PC-9 (cell line): ENCODE measurements at regions not wholly inside any gene's neighbourhood (a gene's known extent, or its start where the extent isn't known, plus 50 kb on each side); places are given as distances from the start of the nearest gene placed in this dataset.

Source experiments
- BruUV-seq: library from RNA; stranded (reverse); fragments of 400-500 nt; replicated peaks from 2 replicates; lab custom pipeline; 2021; lab: Mats Ljungman, UMichigan
- CTCF ChIA-PET: fragments of 300-600 bp; sonication (Branson Sonifier 250); formaldehyde crosslinking; loops from one replicate; lab custom pipeline; 2022; ENCODE audit warnings: antibody characterized with exemption; lab: Charles Lee
- POLR2A ChIA-PET: fragments of 300-600 bp; sonication (Branson Sonifier 250); formaldehyde crosslinking; loops from one replicate; lab custom pipeline; 2022; ENCODE audit warnings: antibody characterized with exemption; ENCODE audit not compliant: unreplicated experiment; lab: Charles Lee
- DNase-seq, 2 experiments: peaks; one replicate each; pipeline versions ENCODE4 v3.0.0 to v3.0.0-alpha.2; 2015 to 2022; ENCODE audit warnings: mixed read lengths in 1 of 2
- H2AFZ ChIP-seq: fragments of 200-600 bp; sonication (generic); 2 replicates; pipeline ENCODE4 v1.8.1; 2017; ENCODE audit warnings: antibody characterized with exemption
- H3F3A ChIP-seq: fragments of 200-600 bp; sonication (generic); 2 replicates; pipeline ENCODE4 v1.8.1; 2017; ENCODE audit warnings: antibody characterized with exemption, mild to moderate bottlenecking, low read depth; ENCODE audit not compliant: insufficient read depth
- H3K27ac ChIP-seq: fragments of 200-600 bp; sonication (generic); 2 replicates; pipeline ENCODE4 v1.6.1; 2016; ENCODE audit warnings: mixed run types
- H3K27me3 ChIP-seq: fragments of 200-600 bp; sonication (generic); 2 replicates; pipeline ENCODE4 v1.6.1; 2016; ENCODE audit warnings: low read depth, mixed run types; ENCODE audit not compliant: insufficient read depth
- H3K36me3 ChIP-seq: fragments of 200-600 bp; sonication (generic); 2 replicates; pipeline ENCODE4 v1.6.1; 2016; ENCODE audit warnings: low read depth, mixed run types
- H3K4me1 ChIP-seq: fragments of 200-600 bp; sonication (generic); replicated peaks from 2 replicates; pipeline ENCODE4 v1.6.1; 2016; ENCODE audit warnings: mixed run types; ENCODE audit not compliant: insufficient read depth
- H3K4me2 ChIP-seq: fragments of 200-600 bp; sonication (generic); 2 replicates; pipeline ENCODE4 v1.6.1; 2017; ENCODE audit warnings: mixed run types
- H3K4me3 ChIP-seq: fragments of 200-600 bp; sonication (generic); 2 replicates; pipeline ENCODE4 v1.6.1; 2016; ENCODE audit warnings: mixed run types
- H3K79me2 ChIP-seq: fragments of 200-600 bp; sonication (generic); 2 replicates; pipeline ENCODE4 v1.6.1; 2017; ENCODE audit warnings: low read depth, mixed run types
- H3K9me2 ChIP-seq: fragments of 200-600 bp; sonication (generic); 2 replicates; pipeline ENCODE4 v1.8.1; 2017; ENCODE audit warnings: mild to moderate bottlenecking; ENCODE audit not compliant: insufficient read depth
- H3K9me3 ChIP-seq: fragments of 200-600 bp; sonication (generic); 2 replicates; pipeline ENCODE4 v1.8.1; 2016; ENCODE audit warnings: low read depth; ENCODE audit not compliant: insufficient read depth
- H4K20me1 ChIP-seq: fragments of 200-600 bp; sonication (generic); 2 replicates; pipeline ENCODE4 v1.8.1; 2017; ENCODE audit not compliant: insufficient read depth
- CTCF ChIP-seq: fragments of 200-600 bp; sonication (generic); conservative IDR thresholded peaks from 2 replicates; pipeline ENCODE4 v1.6.1; 2017; ENCODE audit warnings: mixed run types, antibody characterized with exemption, mild to moderate bottlenecking, moderate library complexity
- EZH2 ChIP-seq: fragments of 200-600 bp; sonication (generic); IDR thresholded peaks from 2 replicates; pipeline ENCODE4 v1.8.0; 2017; ENCODE audit warnings: antibody characterized with exemption, low read depth
- intact Hi-C: fragments of 100-400 bp; cut with micrococcal nuclease; formaldehyde crosslinking; loops from one replicate; pipeline ENCODE4 v1.10.0; 2022; ENCODE audit not compliant: unreplicated experiment

DNA sequence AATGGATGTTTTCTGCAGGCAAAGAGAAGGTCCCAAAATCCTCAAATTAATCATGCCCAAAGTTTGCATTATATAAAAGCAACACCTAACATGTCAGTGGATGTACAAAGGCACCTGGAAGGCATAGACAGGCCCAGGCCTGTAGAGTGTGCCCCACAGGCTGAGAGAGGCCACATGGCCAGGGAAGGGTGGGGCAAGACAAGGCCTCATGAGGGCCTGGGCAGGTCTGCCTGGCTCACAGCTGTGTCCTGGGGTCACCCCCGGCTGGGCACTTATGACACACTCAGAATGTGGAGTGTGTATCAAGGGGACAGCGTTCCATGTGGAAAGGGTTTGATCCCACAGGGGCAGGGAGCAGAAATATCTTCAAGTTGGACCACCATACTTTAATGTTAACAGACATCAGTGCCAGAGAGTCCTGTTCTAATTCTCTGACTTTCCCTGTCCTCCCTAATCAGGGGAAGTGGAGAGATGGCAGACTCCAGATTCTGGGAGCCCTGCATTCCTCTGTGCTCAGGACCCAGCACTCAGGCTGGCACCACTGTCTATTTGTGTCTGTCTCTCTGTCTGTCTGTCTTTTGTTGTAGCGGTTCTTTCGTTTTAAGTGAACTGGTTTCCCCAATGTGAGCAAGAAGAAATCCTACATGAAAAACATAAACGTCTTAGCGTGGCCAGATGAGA lies 178.3 kb upstream of the FOXA2 start:
- intact Hi-C loops = loop anchor here (1.0 to 10.0 kb wide), 8 partner anchors 13 to 862 kb away; partner anchors contain the start of genes NXT1 and THBD
- Histone ChIP-seq H3K4me2 (peak overlapping the region; percentile 75), H4K20me1 (no peaks in the 10 kb centered on the region), H3K27ac (peak overlapping the region; percentile 98), H3K4me1 (peaks cover 42% of the 10 kb centered on the region), H3K9me3 (no peaks in the 10 kb centered on the region), H3K27me3 (no peaks in the 10 kb centered on the region), H3K9me2 (peaks cover 7% of the 10 kb centered on the region; the same call in 1 of the 2 replicates), H3F3A (peaks cover 27% of the 10 kb centered on the region), H3K36me3 (no peaks in the 10 kb centered on the region), H3K4me3 (peak overlapping the region; percentile 29; the same call in 1 of the 2 replicates), H3K79me2 (no peaks in the 10 kb centered on the region), H2AFZ (peak overlapping the region; percentile 68; the same call in 1 of the 2 replicates)
- ChIA-PET POLR2A (interaction anchor here (0.6 to 1.5 kb wide), 2 partner anchors 13 to 61 kb away, joined by 3 to 8 read pairs; no protein-coding TSS in a partner anchor), CTCF (interaction anchor here (1.6 kb wide), 1 partner anchor 13 kb away, joined by 6 read pairs; no protein-coding TSS in a partner anchor)
- TF ChIP-seq EZH2 (no peak), CTCF (no peak)
- TSS peak; percentile 96 for BruUV-seq
- DNase-seq = peak; percentile 50 to 58

- Histone ChIP-seq H3K4me2 (peak overlapping the region; percentile 75), H4K20me1 (no peaks in the 10 kb centered on the region), H3K9me2 (peaks cover 7% of the 10 kb centered on the region; the same call in 1 of the 2 replicates), H3K36me3 (no peaks in the 10 kb centered on the region), H3K27me3 (no peaks in the 10 kb centered on the region), H3K4me1 (peaks cover 46% of the 10 kb centered on the region), H3F3A (peaks cover 27% of the 10 kb centered on the region), H3K4me3 (peak overlapping the region; percentile 29; the same call in 1 of the 2 replicates), H2AFZ (peak overlapping the region; percentile 68), H3K27ac (peak overlapping the region; percentile 98), H3K79me2 (no peaks in the 10 kb centered on the region), H3K9me3 (no peaks in the 10 kb centered on the region)
- intact Hi-C loops = loop anchor here (1.0 to 10.0 kb wide), 8 partner anchors 12 to 861 kb away; partner anchors contain the start of genes NXT1 and THBD
- peak; percentile 90 to 92 for DNase-seq
- TF ChIP-seq EZH2 (no peak), CTCF (no peak)
- BruUV-seq = no TSS peak
- ChIA-PET POLR2A (interaction anchor here (0.6 to 1.5 kb wide), 7 partner anchors 12 to 587 kb away, joined by 3 to 9 read pairs (median 3); partner anchors contain the start of gene NXT1), CTCF (interaction anchor here (0.6 to 1.6 kb wide), 5 partner anchors 8 to 72 kb away, joined by 3 to 6 read pairs (median 5); no protein-coding TSS in a partner anchor)
Measured at GRCh38 chr20:22763257-22763906, 179.0 kb upstream of the FOXA2 start.
